ENCODE measurements at regions not wholly inside any gene's neighbourhood (a gene's known extent, or its start where the extent isn't known, plus 50 kb on each side); places are given as distances from the start of the nearest gene placed in this dataset.

DNA sequence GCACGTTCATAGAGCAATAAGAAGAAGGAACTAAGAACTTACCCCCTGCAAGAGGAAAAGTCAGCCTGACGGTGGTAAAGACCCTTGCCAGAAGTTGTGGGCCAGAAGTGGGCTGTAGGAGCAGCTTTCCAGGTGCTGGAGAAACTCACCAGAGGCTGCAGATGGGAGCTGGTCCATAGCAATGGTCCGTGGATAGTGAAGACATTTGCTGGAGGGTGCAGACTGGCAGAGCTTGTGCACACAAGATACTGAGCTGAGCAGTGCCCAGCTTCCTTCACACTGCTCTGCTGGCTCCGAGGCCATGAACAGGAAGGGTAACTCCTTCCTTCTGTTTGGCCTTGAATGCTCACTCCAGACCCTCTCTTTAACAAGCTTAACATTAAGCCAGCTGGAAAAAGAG is 149.8 kb upstream of the BNIP2 start:
- Histone ChIP-seq H3K79me2 (ENCODE audit: control insufficient read depth, insufficient read depth, low read length) (no peaks in the 10 kb centered on the region), H3K9ac (replicated peaks; ENCODE audit: extremely low read depth, insufficient read depth, low read length) (no peak overlapping the region), H4K20me1 (replicated peaks; ENCODE audit: control insufficient read depth, extremely low read depth, insufficient read depth, low read length) (no peaks in the 10 kb centered on the region), H3K9me1 (replicated peaks; ENCODE audit: control insufficient read depth, extremely low read depth, insufficient read depth, low read length) (no peaks in the 10 kb centered on the region), H3K27me3 (ENCODE audit: control insufficient read depth in 2 of 2, insufficient read depth in 2 of 2, low read length in 2 of 2) (peaks cover 3 to 4% of the 10 kb centered on the region in 2 experiments), H3K4me2 (ENCODE audit: insufficient read depth, low read length) (no peak overlapping the region), H3K27ac (ENCODE audit: insufficient read depth, low read depth, low read length) (no peak overlapping the region), H2AFZ (ENCODE audit: low read depth, low read length) (no peak overlapping the region), H3K4me3 (replicated peaks in 1 of 3; ENCODE audit: insufficient read depth in 1 of 3, low read depth in 1 of 3, low read length in 3 of 3) (no peak overlapping the region), H3K9me3 (replicated peaks; ENCODE audit: control insufficient read depth, insufficient read depth, low read length) (no peaks in the 10 kb centered on the region), H3K4me1 (ENCODE audit: control insufficient read depth, extremely low read depth, insufficient read depth, low read length) (no peaks in the 10 kb centered on the region), H3K36me3 (ENCODE audit: control insufficient read depth in 2 of 2, extremely low read depth in 1 of 2, insufficient read depth in 2 of 2, low read length in 2 of 2) (no peaks in the 10 kb centered on the region)
- TF ChIP-seq FOS (IDR thresholded peaks at IDR 0.05; ENCODE audit: borderline replicate concordance, insufficient read depth, low read length) (no peak), POLR2AphosphoS5 (IDR thresholded peaks at IDR 0.05; ENCODE audit: insufficient read depth, low read depth, low read length) (no peak), POLR2A (IDR thresholded peaks at IDR 0.05; ENCODE audit: low read depth, low read length) (no peak), JUN (IDR thresholded peaks at IDR 0.05; ENCODE audit: borderline replicate concordance, insufficient read depth, insufficient read length, low read depth) (no peak), MYC (IDR thresholded peaks at IDR 0.05; ENCODE audit: low read depth, low read length) (no peak), EZH2 (IDR thresholded peaks at IDR 0.05; ENCODE audit: borderline replicate concordance, low read depth, low read length, severe bottlenecking) (no peak), GATA2 (IDR thresholded peaks at IDR 0.05; ENCODE audit: insufficient read depth, insufficient read length, low read depth, low read length) (no peak)
- TF ChIP-seq, protein P1, sequence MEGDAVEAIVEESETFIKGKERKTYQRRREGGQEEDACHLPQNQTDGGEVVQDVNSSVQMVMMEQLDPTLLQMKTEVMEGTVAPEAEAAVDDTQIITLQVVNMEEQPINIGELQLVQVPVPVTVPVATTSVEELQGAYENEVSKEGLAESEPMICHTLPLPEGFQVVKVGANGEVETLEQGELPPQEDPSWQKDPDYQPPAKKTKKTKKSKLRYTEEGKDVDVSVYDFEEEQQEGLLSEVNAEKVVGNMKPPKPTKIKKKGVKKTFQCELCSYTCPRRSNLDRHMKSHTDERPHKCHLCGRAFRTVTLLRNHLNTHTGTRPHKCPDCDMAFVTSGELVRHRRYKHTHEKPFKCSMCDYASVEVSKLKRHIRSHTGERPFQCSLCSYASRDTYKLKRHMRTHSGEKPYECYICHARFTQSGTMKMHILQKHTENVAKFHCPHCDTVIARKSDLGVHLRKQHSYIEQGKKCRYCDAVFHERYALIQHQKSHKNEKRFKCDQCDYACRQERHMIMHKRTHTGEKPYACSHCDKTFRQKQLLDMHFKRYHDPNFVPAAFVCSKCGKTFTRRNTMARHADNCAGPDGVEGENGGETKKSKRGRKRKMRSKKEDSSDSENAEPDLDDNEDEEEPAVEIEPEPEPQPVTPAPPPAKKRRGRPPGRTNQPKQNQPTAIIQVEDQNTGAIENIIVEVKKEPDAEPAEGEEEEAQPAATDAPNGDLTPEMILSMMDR (IDR thresholded peaks at IDR 0.05; ENCODE audit: extremely low read depth in 1 of 2, insufficient read depth in 1 of 2, low read depth in 1 of 2, low read length in 2 of 2) = no peak
- TF ChIP-seq, protein P2, sequence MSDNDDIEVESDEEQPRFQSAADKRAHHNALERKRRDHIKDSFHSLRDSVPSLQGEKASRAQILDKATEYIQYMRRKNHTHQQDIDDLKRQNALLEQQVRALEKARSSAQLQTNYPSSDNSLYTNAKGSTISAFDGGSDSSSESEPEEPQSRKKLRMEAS (IDR thresholded peaks at IDR 0.05; ENCODE audit: insufficient read depth, insufficient read length) = no peak
- CTCF ChIA-PET = interaction anchor here (1.6 kb wide), 1 partner anchor 10 kb away, joined by 3 read pairs; no protein-coding TSS in a partner anchor
- dilution Hi-C loops (cut with MboI; ENCODE audit: extremely low pct_ligation_motif_present, low sequenced_read_pairs) (no loop called here), intact Hi-C loops (cut with micrococcal nuclease) (no loop called here)
- BruUV-seq (replicated peaks) = no TSS peak
- no peak for DNase-seq (ENCODE audit: low read depth, low spot score)
- no peak for FAIRE-seq
- POLR2A ChIA-PET = interaction anchor here (0.6 kb wide), 1 partner anchor 352 kb away, joined by 3 read pairs; no protein-coding TSS in a partner anchor

Data from endothelial cell of umbilical vein (primary cell).